ENCODE measurements at regions not wholly inside any gene's neighbourhood (a gene's known extent, or its start where the extent isn't known, plus 50 kb on each side); places are given as distances from the start of the nearest gene placed in this dataset.

DNA sequence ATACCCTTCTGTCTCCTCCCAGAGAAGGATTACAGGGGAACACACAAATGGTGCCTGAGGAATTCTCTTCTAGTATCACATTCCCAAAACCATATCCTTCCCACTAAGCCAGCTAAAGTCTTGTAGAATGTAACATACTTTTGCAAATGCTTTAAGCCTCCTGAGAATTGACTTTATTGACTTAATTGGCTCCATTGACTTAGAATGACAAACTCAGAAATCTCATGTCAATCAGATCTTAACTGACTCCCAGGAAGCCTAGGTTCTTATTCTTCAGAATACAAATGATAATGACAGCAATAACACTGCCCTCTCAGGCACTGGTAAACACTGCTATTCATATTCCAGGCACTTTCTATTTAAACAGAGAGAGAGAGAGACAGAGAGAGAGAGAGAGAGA, 356.9 kb upstream of the PRKCQ start:
- TF ChIP-seq POLR2A (conservative IDR thresholded peaks at IDR 0.05) (no peak), NR3C1 (CRISPR knock-in tag; IDR thresholded peaks at IDR 0.05) (no peak), BRD4 (IDR thresholded peaks at IDR 0.05) (no peak), SP1 (CRISPR knock-in tag; IDR thresholded peaks at IDR 0.05) (no peak), PHB (CRISPR knock-in tag; IDR thresholded peaks at IDR 0.05) (no peak)
- TF ChIP-seq, protein P1, sequence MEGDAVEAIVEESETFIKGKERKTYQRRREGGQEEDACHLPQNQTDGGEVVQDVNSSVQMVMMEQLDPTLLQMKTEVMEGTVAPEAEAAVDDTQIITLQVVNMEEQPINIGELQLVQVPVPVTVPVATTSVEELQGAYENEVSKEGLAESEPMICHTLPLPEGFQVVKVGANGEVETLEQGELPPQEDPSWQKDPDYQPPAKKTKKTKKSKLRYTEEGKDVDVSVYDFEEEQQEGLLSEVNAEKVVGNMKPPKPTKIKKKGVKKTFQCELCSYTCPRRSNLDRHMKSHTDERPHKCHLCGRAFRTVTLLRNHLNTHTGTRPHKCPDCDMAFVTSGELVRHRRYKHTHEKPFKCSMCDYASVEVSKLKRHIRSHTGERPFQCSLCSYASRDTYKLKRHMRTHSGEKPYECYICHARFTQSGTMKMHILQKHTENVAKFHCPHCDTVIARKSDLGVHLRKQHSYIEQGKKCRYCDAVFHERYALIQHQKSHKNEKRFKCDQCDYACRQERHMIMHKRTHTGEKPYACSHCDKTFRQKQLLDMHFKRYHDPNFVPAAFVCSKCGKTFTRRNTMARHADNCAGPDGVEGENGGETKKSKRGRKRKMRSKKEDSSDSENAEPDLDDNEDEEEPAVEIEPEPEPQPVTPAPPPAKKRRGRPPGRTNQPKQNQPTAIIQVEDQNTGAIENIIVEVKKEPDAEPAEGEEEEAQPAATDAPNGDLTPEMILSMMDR (IDR thresholded peaks at IDR 0.05 in 2 of 3, conservative IDR thresholded peaks at IDR 0.05 in 1 of 3; ENCODE audit: insufficient read depth in 2 of 3, low read depth in 1 of 3, low read length in 3 of 3): no peak
